Breast epithelium (tissue), 3 donors: ENCODE measurements at regions not wholly inside any gene's neighbourhood (a gene's known extent, or its start where the extent isn't known, plus 50 kb on each side); places are given as distances from the start of the nearest gene placed in this dataset.

Experiments used
- CTCF ChIP-seq, 3 donors: fragments of 450-650 bp; IDR thresholded peaks; one replicate each; pipeline ENCODE4 v1.5.1; 2016 to 2017; ENCODE audit warnings: antibody characterized with exemption in 3 of 3, mild to moderate bottlenecking in 3 of 3, moderate library complexity in 3 of 3
- POLR2A ChIP-seq: fragments of 450-650 bp; IDR thresholded peaks from one replicate; pipeline ENCODE4 v1.6.1; 2016; ENCODE audit warnings: antibody characterized with exemption, mild to moderate bottlenecking, moderate library complexity
- POLR2AphosphoS5 ChIP-seq, 3 donors: sonication (generic); formaldehyde crosslinking; IDR thresholded peaks; one replicate each; pipeline ENCODE4 v1.6.1; 2017; ENCODE audit warnings: antibody characterized with exemption in 3 of 3

DNA sequence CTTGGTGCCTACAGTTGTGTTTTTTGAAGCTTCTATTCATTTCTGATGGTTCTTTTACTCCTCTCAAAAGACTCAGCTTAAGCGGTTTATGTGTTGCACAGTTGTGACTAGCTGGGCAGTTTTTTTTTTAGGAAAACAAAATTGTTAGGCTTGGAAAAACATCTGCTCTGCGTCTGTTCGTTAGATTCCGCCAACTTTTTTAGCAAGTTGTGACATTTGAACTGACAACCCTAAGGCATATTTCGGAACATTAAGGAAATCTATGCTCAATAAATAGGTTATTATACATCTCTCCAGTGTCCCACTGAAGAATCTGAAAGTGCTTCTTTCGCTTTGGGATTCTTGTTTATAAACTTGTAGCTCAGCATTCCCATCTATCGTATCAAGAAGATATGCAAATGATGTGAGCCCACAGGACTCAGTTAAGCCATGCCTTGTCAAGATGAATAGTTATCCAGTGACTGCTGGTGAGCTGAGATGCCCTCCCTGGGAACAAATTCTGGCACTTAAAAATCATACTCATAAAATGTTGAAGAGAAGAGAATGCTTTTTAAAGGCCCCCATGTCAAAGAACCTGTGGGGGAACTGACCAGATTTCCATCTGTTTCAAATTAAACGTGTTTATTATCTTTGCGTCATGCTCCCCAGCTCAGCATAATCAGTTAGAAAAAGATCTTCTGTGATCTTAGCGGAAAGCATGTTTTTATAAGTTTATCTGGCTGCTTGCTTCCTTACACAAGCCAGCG, 109.0 kb upstream of the FAM20A start:
- TF ChIP-seq CTCF (IDR thresholded peaks at IDR 0.05) (no peak), POLR2A (no peak), POLR2AphosphoS5 (IDR thresholded peaks at IDR 0.05) (peak in 1 of 3 donors; percentile 35)
